Gastrocnemius medialis (tissue), 4 donors: ENCODE measurements at regions not wholly inside any gene's neighbourhood (a gene's known extent, or its start where the extent isn't known, plus 50 kb on each side); places are given as distances from the start of the nearest gene placed in this dataset.
"Not testable (repeated sequence)": the region's sequence is repeated elsewhere in the genome, so short reads cannot be mapped to it uniquely, and the experiment has no call there.

Experiments used
- CTCF ChIP-seq, 5 experiments: fragments of 450-650 bp in 3 of 5; fragments of 200-600 bp in 2 of 5; sonication (generic) in 2 of 5; IDR thresholded peaks in 4 of 5; conservative IDR thresholded peaks in 1 of 5; 1 replicate in 4 of 5; 2 replicates in 1 of 5; pipeline ENCODE4 v1.5.1; 2016 to 2019; ENCODE audit warnings: antibody characterized with exemption in 5 of 5, mild to moderate bottlenecking in 3 of 5, moderate library complexity in 3 of 5
- POLR2A ChIP-seq, 2 donors: fragments of 450-650 bp; IDR thresholded peaks; one replicate each; pipeline ENCODE4 v1.6.1; 2017; ENCODE audit warnings: antibody characterized with exemption in 2 of 2, mild to moderate bottlenecking in 2 of 2, moderate library complexity in 2 of 2

DNA sequence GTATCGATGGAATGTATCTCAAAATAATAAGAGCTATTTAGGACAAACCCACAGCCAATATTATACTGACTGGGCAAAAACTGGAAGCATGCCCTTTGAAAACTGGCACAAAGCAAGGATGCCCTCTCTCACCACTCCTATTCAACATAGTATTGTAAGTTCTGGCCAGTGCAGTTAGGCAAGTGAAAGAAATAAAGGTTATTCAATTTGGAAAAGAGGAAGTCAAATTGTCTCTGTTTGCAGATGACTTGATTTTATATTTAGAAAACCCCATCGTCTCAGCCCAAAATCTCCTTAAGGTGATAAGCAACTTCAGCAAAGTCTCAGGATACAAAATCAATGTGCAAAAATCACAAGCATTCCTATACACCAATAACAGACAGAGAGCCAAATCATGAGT is 77.7 kb upstream of the NAMPT start:
- not testable (repeated sequence) for TF ChIP-seq CTCF (IDR thresholded peaks at IDR 0.05 in 4 of 5, conservative IDR thresholded peaks at IDR 0.05 in 1 of 5); POLR2A (IDR thresholded peaks at IDR 0.05)
